SJCRH30 (cell line): ENCODE measurements at regions not wholly inside any gene's neighbourhood (a gene's known extent, or its start where the extent isn't known, plus 50 kb on each side); places are given as distances from the start of the nearest gene placed in this dataset.
"Not testable (repeated sequence)": the region's sequence is repeated elsewhere in the genome, so short reads cannot be mapped to it uniquely, and the experiment has no call there.

Experiments
- DNase-seq, 2 experiments: peaks; one replicate each; pipeline ENCODE4 v3.0.0-alpha.2; 2015 to 2020
- H3K27ac ChIP-seq: fragments of 250-450 bp; sonication (Bioruptor Pico); 2 replicates; pipeline ENCODE4 v1.5.1; 2020; ENCODE audit warnings: mild to moderate bottlenecking, moderate library complexity
- H3K27me3 ChIP-seq: fragments of 250-450 bp; sonication (Bioruptor Pico); 2 replicates; pipeline ENCODE4 v1.5.1; 2020; ENCODE audit warnings: mild to moderate bottlenecking, moderate library complexity
- H3K36me3 ChIP-seq: fragments of 250-450 bp; sonication (Bioruptor Pico); 2 replicates; pipeline ENCODE4 v1.5.1; 2020; ENCODE audit warnings: mild to moderate bottlenecking, moderate library complexity
- H3K4me1 ChIP-seq: fragments of 250-450 bp; sonication (Bioruptor Pico); 2 replicates; pipeline ENCODE4 v1.5.1; 2020; ENCODE audit warnings: mild to moderate bottlenecking, moderate library complexity
- H3K4me3 ChIP-seq: fragments of 250-450 bp; sonication (Bioruptor Pico); 2 replicates; pipeline ENCODE4 v1.5.1; 2020; ENCODE audit warnings: mild to moderate bottlenecking, moderate library complexity
- H3K9me3 ChIP-seq: fragments of 250-450 bp; sonication (Bioruptor Pico); replicated peaks from 2 replicates; pipeline ENCODE4 v1.5.1; 2020; ENCODE audit warnings: mild to moderate bottlenecking, moderate library complexity

GRCh38 chr12:124380796-124381455 lies 86.0 kb downstream of the RFLNA start:
- no peak for DNase-seq
- peaks cover 72% of the 10 kb centered on the region for H3K36me3 ChIP-seq
- no peaks in the 10 kb centered on the region for H3K27me3 ChIP-seq
- peaks cover 10% of the 10 kb centered on the region for H3K4me1 ChIP-seq
- no peak overlapping the region; the same call in 1 of the 2 replicates for H3K27ac ChIP-seq
- H3K9me3 ChIP-seq = no peaks in the 10 kb centered on the region
- H3K4me3 ChIP-seq = no peak overlapping the region

- Histone ChIP-seq H3K27me3 (no peaks in the 10 kb centered on the region), H3K9me3 (no peaks in the 10 kb centered on the region), H3K36me3 (peaks cover 75% of the 10 kb centered on the region), H3K4me1 (peaks cover 3% of the 10 kb centered on the region; the same call in 1 of the 2 replicates), H3K27ac (peak overlapping the region; percentile 53), H3K4me3 (no peak overlapping the region)
- DNase-seq = peak; percentile 41 to 54
Measured at GRCh38 chr12:124379938-124380754, 85.3 kb downstream of the RFLNA start.

GRCh38 chr12:124379379-124379937 lies 84.6 kb downstream of the RFLNA start:
- no peaks in the 10 kb centered on the region; the same call in 1 of the 2 replicates for H3K4me1 ChIP-seq
- H3K27me3 ChIP-seq = no peaks in the 10 kb centered on the region
- DNase-seq = no peak
- no peak overlapping the region for H3K4me3 ChIP-seq
- H3K9me3 ChIP-seq = no peaks in the 10 kb centered on the region
- H3K36me3 ChIP-seq = peaks cover 75% of the 10 kb centered on the region
- H3K27ac ChIP-seq = peak overlapping the region; percentile 53; the same call in 1 of the 2 replicates

GRCh38 chr12:124378926-124379325 lies 84.0 kb downstream of the RFLNA start:
- Histone ChIP-seq H3K9me3 (no peaks in the 10 kb centered on the region), H3K27ac (no peak overlapping the region), H3K4me1 (no peaks in the 10 kb centered on the region), H3K4me3 (no peak overlapping the region), H3K36me3 (peaks cover 75% of the 10 kb centered on the region), H3K27me3 (no peaks in the 10 kb centered on the region)
- DNase-seq = no peak

- Histone ChIP-seq H3K27ac (no peak overlapping the region), H3K27me3 (no peaks in the 10 kb centered on the region), H3K36me3 (peaks cover 70% of the 10 kb centered on the region), H3K4me3 (no peak overlapping the region), H3K4me1 (no peaks in the 10 kb centered on the region), H3K9me3 (no peaks in the 10 kb centered on the region)
- DNase-seq = no peak
Measured at GRCh38 chr12:124377981-124378509, 83.2 kb downstream of the RFLNA start.

DNA sequence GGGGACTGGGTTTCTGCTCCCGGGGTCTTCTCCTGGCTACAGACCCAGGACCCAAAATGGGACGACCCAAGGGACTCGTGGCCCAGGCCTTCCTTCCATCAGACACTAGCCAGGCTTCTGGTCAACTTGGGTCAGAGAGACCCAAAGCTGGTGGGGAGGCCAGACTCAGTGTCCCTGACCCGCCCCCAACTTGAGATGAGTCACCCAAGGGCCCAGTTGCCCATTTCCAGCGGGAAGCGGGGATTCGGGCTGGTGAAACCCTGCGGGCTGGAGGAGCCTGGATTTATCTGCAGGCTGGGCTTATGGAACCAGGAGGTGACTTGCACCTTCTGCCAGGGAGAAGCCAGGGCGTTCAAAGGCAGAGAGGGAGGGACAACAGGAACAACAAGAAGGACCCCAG lies 81.5 kb downstream of the RFLNA start:
- Histone ChIP-seq H3K4me1 (no peaks in the 10 kb centered on the region; the same call in 1 of the 2 replicates), H3K9me3 (no peaks in the 10 kb centered on the region), H3K36me3 (peaks cover 65% of the 10 kb centered on the region), H3K4me3 (no peak overlapping the region), H3K27me3 (no peaks in the 10 kb centered on the region), H3K27ac (no peak overlapping the region)
- DNase-seq = no peak

DNA sequence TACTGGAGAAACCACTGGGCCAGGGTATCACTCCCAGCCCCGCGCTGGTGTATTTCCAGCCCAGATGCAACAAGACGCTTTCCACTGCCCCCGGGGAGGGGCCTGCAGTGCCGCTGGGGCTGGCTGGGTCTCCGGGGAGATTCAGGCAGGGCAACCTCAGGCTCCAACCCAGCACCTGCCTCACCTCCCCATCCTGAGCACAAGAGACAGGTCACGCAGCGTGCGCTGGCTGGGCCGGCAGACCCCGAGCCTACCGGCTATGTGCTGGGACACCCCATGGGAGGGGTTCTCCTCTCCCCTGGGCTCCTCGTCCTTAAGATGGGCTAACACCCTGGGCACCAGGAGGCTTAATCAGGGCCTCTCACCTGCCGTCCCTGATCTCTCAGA lies 80.9 kb downstream of the RFLNA start:
- H3K4me1 ChIP-seq = no peaks in the 10 kb centered on the region; the same call in 1 of the 2 replicates
- no peak overlapping the region for H3K4me3 ChIP-seq
- no peak for DNase-seq
- peaks cover 64% of the 10 kb centered on the region for H3K36me3 ChIP-seq
- no peaks in the 10 kb centered on the region for H3K9me3 ChIP-seq
- no peak overlapping the region for H3K27ac ChIP-seq
- H3K27me3 ChIP-seq = no peaks in the 10 kb centered on the region

DNA sequence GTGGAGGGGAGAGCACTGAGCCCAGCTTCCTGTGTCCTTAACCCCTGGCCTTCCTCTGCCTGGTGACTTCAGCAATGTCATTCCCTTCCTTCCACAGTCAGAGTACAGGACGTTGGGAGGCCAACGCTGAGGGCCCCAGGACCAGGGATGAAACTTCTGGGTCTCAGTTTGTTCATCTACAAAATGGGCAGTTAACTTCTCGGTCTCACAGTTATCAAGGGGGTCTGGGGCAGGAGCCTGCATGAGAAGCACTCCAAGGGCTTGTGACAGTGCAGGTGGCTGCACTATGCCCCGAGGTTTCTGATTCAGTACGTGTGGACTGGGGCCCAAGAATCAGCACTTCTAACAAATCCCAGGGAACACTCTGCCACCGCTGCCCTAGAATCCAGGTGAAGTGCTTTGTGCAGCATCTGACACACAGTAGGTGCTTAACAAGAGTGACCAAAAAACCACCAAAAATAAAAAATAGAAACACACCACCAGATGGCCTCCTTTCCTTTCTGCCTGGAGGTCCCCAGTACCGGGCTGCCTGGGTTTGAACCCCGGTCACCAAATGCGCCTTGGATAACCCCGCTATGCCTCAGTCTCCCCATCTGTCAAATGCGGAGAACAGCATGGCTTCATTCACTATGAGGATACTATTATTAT lies 80.4 kb downstream of the RFLNA start:
- Histone ChIP-seq H3K36me3 (peaks cover 68% of the 10 kb centered on the region), H3K4me1 (peaks cover 1% of the 10 kb centered on the region; the same call in 1 of the 2 replicates), H3K27ac (no peak overlapping the region), H3K4me3 (no peak overlapping the region), H3K27me3 (no peaks in the 10 kb centered on the region), H3K9me3 (no peaks in the 10 kb centered on the region)
- no peak for DNase-seq

DNA sequence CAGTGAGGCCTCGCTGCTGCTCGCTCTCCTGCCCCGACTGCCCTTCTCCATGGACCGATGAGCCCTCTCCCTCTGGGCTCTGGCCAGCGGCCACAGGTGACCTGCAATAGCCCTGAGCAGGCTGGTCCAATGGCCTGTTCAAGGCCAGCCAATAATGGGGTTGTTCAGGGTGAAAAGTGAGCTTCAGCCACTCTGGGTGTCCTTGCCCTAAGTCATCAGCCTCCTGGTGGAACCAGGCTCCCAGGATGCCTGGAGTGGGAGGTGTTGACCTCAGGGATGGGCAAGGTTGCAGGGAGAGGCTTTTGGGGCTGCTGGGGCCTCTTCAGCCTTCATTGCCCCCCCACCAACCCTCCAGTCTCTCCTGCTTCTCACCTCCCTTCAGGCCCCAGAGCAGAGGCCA lies 79.7 kb downstream of the RFLNA start:
- DNase-seq = no peak
- Histone ChIP-seq H3K4me3 (no peak overlapping the region), H3K36me3 (peaks cover 65% of the 10 kb centered on the region), H3K4me1 (peaks cover 4% of the 10 kb centered on the region; the same call in 1 of the 2 replicates), H3K27me3 (no peaks in the 10 kb centered on the region), H3K9me3 (no peaks in the 10 kb centered on the region), H3K27ac (no peak overlapping the region)

DNA sequence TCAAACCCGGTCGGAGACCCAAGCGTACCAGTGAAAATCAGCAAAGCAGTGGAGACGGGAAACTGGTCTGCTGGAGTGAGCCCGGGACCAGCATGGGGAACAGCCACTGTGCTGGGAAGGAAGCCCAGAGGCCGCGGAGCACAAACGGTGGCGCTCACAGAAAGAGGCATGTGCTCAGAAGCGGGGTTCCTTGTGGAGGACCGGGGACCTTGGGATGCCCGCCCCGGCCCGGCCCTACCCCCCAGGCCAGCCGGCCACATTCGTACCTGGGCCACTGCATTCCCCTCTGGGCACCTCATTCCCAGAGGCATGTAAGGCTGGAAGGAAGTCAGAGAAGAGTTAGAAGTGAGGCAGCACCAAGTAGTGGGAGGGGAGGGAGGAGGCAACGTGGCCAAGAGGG lies 79.3 kb downstream of the RFLNA start:
- peaks cover 4% of the 10 kb centered on the region; the same call in 1 of the 2 replicates for H3K4me1 ChIP-seq
- DNase-seq = no peak
- no peak overlapping the region for H3K4me3 ChIP-seq
- no peaks in the 10 kb centered on the region for H3K27me3 ChIP-seq
- no peak overlapping the region for H3K27ac ChIP-seq
- H3K36me3 ChIP-seq = peaks cover 61% of the 10 kb centered on the region
- H3K9me3 ChIP-seq = no peaks in the 10 kb centered on the region

GRCh38 chr12:124373701-124374100 lies 78.8 kb downstream of the RFLNA start:
- H3K4me3 ChIP-seq, DNase-seq, H3K27ac ChIP-seq, H3K4me1 ChIP-seq, H3K27me3 ChIP-seq, H3K9me3 ChIP-seq: not testable (repeated sequence)
- H3K36me3 ChIP-seq = peaks cover 65% of the 10 kb centered on the region

DNA sequence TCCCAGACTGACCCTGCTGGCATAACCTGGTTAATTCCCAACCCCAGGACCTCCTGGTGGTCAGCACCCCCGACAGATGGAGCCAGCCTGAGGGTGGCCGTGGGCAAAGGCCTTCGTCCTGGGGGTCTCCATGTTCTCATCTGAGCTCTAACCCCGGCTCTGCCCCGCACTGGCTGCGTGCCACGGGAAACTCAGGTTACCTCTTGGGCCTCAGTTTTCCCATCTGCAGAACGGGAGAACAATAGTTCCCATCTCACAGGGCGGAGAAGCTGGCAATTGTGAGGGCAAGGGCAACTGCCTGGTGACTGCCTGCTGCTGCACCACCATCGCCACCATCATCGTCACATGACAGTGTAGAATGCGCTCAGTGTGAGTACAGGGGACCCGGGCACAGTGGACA lies 77.9 kb downstream of the RFLNA start:
- H3K4me3 ChIP-seq = no peak overlapping the region
- no peak for DNase-seq
- peaks cover 66% of the 10 kb centered on the region for H3K36me3 ChIP-seq
- no peaks in the 10 kb centered on the region for H3K27me3 ChIP-seq
- no peaks in the 10 kb centered on the region for H3K9me3 ChIP-seq
- no peak overlapping the region for H3K27ac ChIP-seq
- peaks cover 7% of the 10 kb centered on the region; the same call in 1 of the 2 replicates for H3K4me1 ChIP-seq

DNA sequence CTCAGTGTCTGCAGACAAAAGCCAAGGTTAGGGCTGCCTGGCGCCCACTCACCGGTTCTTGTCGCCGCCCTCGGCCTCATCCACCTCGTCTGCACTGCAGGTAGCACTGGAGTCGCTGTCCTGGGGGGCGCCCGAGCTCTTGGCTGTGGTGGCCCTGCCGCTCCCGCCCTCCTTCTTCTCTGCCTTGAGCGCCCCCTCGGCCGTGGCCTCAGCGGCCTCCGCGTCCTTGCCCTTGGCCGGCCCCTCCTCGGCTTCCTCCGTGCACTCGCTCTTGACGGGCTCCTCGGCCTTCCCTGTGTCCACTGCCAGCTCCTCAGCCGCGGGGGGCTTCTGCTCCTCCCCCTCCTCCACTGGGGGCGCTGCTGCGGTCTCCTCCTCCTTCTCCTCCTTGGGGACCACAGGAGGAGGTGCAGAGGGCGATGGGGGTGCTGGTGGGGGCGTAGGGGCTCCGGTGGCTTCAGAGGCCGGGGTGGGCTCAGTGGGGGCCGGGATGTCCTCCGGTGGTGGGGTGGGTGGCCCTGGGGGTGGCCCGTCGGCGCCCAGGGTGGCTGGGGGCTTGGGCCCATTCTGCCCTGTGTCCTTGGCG lies 77.2 kb downstream of the RFLNA start:
- no peak overlapping the region for H3K4me3 ChIP-seq
- peaks cover 7% of the 10 kb centered on the region; the same call in 1 of the 2 replicates for H3K4me1 ChIP-seq
- DNase-seq = no peak
- H3K9me3 ChIP-seq = no peaks in the 10 kb centered on the region
- H3K36me3 ChIP-seq = peaks cover 68% of the 10 kb centered on the region
- no peak overlapping the region for H3K27ac ChIP-seq
- no peaks in the 10 kb centered on the region for H3K27me3 ChIP-seq

GRCh38 chr12:124371366-124371765 lies 76.5 kb downstream of the RFLNA start:
- no peak for DNase-seq
- Histone ChIP-seq H3K9me3 (no peaks in the 10 kb centered on the region), H3K27ac (no peak overlapping the region), H3K4me1 (peaks cover 7% of the 10 kb centered on the region; the same call in 1 of the 2 replicates), H3K27me3 (no peaks in the 10 kb centered on the region), H3K36me3 (peaks cover 68% of the 10 kb centered on the region), H3K4me3 (no peak overlapping the region)
